HG03469 (cell line): ENCODE measurements at regions not wholly inside any gene's neighbourhood (a gene's known extent, or its start where the extent isn't known, plus 50 kb on each side); places are given as distances from the start of the nearest gene placed in this dataset.

ENCODE experiments used
- ATAC-seq: cut with Tn5 transposase; IDR thresholded peaks from one replicate; pipeline ENCODE4 v1.9.1; 2021; ENCODE audit warnings: mild to moderate bottlenecking, moderate library complexity, moderate number of reproducible peaks; ENCODE audit not compliant: unreplicated experiment

- ATAC-seq, result no peak
Observed at GRCh38 chr9:31605164-31605563, 779.3 kb upstream of the ACO1 start.

- ATAC-seq, result no peak
Observed at GRCh38 chr9:31606678-31607077, 777.8 kb upstream of the ACO1 start.

GRCh38 chr9:31608416-31608815, 776.0 kb upstream of the ACO1 start:
- no peak for ATAC-seq

- ATAC-seq, result no peak
Observed at GRCh38 chr9:31608881-31609280, 775.6 kb upstream of the ACO1 start.

GRCh38 chr9:31612336-31613030, 772.0 kb upstream of the ACO1 start:
- ATAC-seq, result no peak

GRCh38 chr9:31615966-31616365, 768.5 kb upstream of the ACO1 start:
- no peak for ATAC-seq

- ATAC-seq, result no peak
Observed at GRCh38 chr9:31623511-31623910, 760.9 kb upstream of the ACO1 start.

- ATAC-seq, result no peak
Observed at GRCh38 chr9:31629292-31629691, 755.2 kb upstream of the ACO1 start.

- ATAC-seq, result no peak
Observed at GRCh38 chr9:31637265-31637664, 747.2 kb upstream of the ACO1 start.

GRCh38 chr9:31637861-31638260, 746.6 kb upstream of the ACO1 start:
- ATAC-seq, result no peak

GRCh38 chr9:31639451-31639850, 745.0 kb upstream of the ACO1 start:
- ATAC-seq, result no peak

- no peak for ATAC-seq
Observed at GRCh38 chr9:31669311-31669710, 715.1 kb upstream of the ACO1 start.

- no peak for ATAC-seq
Observed at GRCh38 chr9:31671011-31671410, 713.4 kb upstream of the ACO1 start.

GRCh38 chr9:31674264-31674663, 710.2 kb upstream of the ACO1 start:
- no peak for ATAC-seq

GRCh38 chr9:31677415-31677814, 707.0 kb upstream of the ACO1 start:
- no peak for ATAC-seq

- ATAC-seq, result no peak
Observed at GRCh38 chr9:31677877-31678276, 706.6 kb upstream of the ACO1 start.

- ATAC-seq, result no peak
Observed at GRCh38 chr9:31683116-31683515, 701.3 kb upstream of the ACO1 start.

- no peak for ATAC-seq
Observed at GRCh38 chr9:31697956-31698355, 686.5 kb upstream of the ACO1 start.

GRCh38 chr9:31699836-31700235, 684.6 kb upstream of the ACO1 start:
- ATAC-seq, result no peak

GRCh38 chr9:31700252-31701045, 684.0 kb upstream of the ACO1 start:
- no peak for ATAC-seq

GRCh38 chr9:31702957-31703356, 681.5 kb upstream of the ACO1 start:
- no peak for ATAC-seq

GRCh38 chr9:31715250-31715649, 669.2 kb upstream of the ACO1 start:
- ATAC-seq, result no peak
